Inflammatory macrophage treated with lipopolysaccharide for 1 hour (primary cell): ENCODE measurements at regions not wholly inside any gene's neighbourhood (a gene's known extent, or its start where the extent isn't known, plus 50 kb on each side); places are given as distances from the start of the nearest gene placed in this dataset.

Experiments
- DNase-seq, 2 donors: peaks; one replicate each; pipeline ENCODE4 v3.0.0-alpha.2; 2020 to 2022

- peak in 1 of 2 donors; percentile 29 for DNase-seq
Measured at GRCh38 chr2:129751409-129751808, 228.1 kb upstream of the RAB6C start.

DNA sequence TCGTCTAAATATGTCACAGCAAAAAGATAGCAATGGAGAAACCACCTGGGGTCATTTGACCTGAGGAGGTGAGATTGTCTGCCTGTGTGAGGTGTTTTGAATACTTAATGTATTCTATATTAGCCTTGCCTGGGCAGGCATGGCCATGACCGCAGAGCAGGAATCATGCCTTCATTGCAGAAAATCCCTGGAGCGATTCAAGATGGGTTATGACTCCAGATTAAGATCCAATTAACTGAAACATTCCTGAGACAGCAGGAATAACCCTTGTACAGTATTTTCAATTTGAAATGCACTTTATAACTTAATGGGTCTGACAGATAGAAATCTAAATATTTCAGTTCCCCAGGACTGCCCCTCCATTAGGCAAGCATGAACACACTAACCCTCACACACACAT is 227.3 kb upstream of the RAB6C start:
- no peak for DNase-seq

DNA sequence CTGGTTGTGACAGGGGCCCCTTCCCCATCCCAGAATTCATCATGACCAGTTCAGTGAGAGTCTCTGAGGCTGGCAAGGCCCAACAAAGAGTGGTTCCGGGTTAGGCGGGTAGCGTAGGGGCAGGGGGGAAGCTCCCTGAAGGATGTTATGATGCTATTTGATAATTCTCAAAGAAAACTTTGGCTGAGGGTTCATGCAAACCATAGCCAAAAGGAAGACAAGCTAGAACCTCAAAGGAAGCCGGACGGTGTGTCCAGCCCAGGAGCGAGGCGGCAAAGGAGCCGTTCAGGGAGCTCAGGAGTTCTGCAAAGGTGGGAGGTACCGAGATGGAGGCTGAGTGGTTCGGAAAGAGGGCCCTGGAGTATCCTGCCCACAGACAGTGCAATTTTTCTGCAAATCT is 226.8 kb upstream of the RAB6C start:
- no peak for DNase-seq

DNA sequence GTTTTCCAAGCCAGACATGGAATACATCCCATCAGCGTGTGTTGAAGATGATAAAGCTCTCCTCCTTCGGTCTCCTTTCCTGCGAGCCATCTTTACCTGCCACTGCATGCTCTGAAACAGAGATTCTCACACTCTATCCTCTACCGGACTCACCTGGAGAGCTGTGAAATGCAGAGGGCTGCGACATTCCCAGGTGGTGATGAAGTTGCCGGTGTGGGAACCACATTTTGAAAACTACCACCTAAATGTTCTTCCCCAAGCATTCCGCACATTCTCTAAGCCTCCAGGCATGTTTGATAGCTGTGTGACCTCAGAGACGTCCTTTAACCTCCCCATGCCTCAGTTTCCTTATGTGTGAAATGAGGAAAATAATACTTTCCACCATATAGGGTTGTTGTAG is 226.2 kb upstream of the RAB6C start:
- no peak for DNase-seq

- DNase-seq = no peak
Measured at GRCh38 chr2:129754421-129754820, 225.0 kb upstream of the RAB6C start.

DNA sequence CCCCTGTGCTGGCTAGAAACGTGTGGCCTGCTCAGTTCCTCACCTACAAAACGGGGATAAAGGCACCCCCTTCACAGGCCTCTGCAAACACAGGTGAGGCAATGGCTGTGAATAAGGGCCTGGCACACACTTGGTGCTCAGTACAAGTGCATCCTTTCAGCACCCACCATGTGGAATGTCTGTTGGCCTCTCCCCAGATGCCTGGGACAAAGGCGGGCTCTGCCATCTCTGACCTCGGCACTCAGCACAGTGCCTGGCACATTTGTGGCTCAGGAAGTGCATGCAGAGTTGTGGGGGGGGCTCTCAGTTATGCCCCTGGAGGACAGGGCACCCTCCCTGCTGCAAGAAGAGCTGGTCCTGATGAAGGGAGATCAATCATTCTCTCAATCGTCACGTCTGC is 224.6 kb upstream of the RAB6C start:
- no peak for DNase-seq

DNA sequence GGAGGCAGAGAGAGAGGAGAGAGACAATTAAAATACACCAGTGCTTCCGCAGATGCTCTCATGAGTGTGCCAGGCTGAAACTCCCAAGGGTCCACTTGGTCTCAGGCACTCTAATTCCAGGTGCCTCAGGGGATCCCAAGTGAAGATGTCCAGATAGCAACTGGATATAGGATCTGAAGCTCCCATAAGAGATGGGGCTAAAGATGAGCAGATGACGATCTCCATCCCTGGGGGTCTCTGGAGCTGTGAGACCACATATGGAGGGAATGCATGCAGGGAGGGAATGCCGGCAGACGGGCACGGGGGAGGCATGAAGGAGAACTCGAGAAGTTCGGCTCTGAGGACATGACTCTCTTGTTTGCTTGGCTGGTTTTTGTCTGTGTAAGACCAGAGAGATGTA is 223.7 kb upstream of the RAB6C start:
- DNase-seq = no peak

DNA sequence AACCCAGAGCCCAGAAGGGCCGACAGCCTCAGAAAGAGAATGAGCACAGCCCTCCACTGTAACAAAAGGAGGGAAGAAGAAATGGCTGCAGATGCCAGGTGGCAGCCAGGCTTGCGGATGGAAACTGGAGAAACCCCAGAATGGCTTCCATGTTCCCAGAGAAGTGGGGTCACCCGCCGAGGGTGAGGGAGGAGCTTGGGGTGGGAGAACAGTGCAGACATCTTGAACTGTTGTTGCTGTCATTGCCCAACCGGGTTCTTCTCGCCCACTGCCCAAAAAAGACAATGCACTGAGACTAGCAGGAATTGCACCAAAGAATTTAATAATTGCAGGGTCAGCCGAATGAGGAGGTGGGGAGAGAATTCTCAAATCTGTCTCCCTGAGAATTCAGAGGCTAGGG is 223.2 kb upstream of the RAB6C start:
- no peak for DNase-seq

DNA sequence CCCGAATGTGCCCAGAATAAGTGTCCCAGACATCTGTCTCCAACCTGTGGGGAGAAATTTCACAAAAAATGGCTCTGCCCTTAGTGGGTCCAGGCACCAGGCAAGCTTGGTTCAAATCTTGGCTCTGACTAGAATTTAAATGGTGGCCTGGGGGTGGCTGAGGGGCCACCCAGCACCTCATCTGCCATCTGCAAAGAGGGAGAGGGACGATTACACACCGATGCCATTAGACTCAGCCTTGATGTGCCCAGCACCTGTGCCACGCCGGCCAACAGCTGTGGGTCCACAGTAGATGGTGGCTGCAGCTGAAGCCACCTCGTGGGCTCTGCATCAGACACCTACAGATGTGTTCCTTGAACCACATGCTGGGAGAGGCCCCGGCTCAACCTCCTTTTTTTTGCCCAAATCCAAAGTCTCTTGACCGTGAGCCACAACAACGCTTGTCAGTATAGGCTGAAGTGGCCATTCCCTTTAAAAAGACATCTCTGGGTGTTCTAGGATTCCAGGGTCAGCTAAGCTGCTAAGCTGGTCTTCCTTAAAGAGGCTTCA is 222.0 kb upstream of the RAB6C start:
- DNase-seq = no peak

DNA sequence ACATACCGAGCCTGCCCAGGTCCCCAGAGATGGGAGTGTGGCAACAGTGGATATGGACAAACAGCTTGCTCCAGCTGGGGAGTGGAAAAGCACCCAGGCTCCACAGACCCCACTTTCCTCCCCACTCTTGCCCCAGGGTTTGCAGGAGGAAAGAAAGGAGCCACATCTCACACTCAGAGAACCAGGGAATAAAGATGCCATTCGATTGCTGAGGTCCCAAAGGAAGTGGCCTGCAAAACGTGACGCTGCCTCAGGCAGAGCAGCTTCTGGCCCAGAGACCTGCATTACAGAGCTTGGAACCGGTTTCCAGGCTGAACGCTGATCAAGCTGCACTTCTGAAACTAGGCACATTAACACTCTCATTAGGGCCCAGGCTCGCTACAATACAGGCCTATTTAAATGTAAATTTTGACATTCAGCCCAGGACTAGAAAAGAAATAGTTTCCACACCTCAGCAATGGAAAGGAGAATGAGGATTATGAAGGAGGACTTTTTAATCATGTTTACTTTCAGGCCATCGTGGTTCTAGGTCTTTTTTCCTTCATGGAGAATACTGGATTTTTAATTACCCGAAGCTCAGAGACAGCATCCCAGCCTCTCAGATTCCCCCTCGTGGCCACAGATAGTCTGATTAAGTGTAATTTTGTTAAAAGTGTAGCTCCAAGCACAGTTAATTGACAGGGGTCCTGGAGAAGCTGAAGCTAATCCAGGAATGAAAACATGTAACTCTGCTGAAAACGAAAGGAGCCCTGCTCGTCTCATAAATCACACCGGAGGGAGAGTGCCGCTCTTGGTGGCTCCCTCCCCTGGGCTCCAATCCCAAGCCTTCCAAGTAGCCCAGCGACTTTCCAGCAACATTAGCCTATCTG is 221.3 kb upstream of the RAB6C start:
- no peak for DNase-seq

DNA sequence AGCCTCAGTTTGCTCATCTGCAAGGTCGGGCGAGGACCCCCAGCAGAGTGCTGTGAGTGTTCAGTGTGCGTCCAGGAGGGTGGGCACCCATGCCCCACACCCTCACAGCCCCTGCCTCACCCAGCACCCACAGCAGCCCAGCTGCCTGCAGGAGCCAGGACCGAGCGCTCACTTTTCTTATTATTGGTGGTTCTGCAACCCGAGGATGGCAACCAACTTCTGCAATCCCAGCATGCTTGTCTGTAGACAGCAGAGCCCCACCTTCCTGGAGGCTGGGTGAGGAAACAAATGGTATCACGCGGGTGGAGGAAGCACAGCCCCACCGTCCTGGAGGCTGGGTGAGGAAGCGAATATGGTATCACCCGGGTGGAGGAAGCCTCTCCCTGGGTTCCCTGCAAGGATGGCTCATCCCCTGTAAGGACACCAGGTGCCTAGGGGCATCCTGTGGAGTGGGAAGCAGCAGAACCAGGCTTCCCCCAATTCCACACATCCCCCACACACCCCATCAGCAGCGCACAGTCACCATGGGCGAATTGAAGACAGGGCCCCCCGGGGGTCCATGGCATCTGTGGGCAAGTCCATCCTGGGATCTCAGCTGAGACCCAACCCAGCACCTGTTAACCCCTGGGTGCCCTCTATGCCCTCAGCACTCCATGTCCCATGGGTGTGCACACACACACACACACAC is 220.5 kb upstream of the RAB6C start:
- peak; percentile 75 to 84 for DNase-seq

DNA sequence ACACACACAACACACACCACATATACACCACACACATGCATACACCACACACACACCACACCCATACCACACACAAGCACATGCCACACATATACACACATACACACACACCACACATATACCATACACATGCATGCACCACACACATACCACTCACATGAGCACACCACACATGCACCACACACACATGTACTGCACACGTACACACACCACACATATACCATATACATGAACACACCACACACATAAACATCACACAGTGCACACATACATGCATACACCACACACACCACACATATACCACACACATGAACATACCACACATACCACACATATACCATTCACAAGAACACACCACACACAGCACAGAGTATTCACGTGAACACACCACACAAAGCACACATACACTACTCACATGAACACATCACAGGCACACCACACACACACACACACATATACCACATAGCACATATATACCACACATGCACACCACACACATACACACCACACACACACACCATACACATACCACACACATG is 219.9 kb upstream of the RAB6C start:
- no peak for DNase-seq

DNA sequence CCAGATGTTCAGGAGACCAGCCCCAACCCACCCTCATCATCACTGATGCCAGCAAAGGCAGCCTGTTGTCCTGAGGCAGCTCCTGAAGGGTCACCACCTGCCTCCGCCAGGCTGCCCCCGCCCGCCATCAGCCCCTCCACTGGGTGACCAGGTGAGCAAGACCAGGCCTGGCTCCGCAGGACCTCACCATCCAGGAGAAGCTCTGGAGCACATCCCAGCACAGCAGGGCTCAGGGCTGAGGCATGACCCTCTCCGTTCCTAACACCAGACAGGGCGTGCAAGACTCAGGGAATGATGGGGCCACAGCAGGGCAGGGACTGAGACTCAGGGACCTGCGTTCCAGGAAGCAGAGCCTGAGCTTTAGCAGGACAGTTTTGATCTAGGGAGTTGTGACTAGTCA is 218.8 kb upstream of the RAB6C start:
- DNase-seq = no peak

DNA sequence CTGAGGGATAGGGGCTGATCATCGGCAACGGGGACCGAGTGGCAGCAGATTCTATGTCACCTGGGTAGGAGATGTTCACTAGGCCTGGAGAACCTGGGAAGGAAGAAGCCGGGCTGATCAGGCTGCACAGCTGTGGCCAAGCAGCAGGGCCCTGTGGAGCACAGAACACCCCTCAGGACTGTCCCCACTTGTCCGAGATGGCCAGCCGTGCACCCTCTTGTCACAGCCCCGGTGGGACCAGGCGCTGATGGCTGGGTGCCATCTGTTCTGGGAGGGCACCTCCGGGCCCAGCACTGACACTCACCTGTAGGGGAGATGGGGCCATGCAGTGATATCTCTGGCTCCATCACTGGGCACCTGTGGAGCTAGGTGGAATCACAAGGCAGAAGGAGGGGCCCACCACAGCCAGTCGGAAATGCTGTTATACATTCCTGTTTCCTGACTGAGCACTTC is 217.9 kb upstream of the RAB6C start:
- no peak for DNase-seq

- DNase-seq = no peak
Measured at GRCh38 chr2:129762386-129763189, 216.9 kb upstream of the RAB6C start.

DNA sequence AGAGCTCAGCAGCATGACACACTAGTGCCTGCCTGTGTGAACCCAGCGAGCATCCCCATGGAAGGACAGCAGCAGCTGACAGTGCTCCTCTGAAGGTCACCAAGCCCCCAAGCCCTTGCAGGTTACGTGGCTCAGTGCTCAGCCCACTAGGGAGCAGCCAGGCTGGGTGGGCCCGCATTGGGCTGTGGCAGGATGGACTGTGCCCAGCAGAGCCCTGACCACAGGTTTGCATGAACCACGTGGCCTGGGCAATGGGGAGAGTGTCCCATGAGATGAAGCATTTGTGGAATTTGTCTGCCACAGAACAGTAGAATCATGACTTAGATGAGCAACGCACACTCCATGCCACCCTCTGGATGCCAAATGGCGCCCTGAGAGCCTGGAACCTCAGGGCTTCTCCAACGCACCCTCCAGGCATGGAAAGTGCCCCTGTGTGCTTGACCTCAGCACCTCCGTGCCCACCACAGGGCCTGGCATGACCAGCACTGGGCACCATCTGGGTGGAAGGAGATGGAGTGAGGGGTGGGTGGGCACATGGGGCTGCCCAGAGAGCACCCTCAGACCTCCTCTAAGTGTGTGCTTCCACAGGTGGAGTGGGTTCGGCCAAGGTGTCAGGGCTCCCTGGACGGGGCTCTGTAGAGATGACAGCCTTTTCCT is 216.1 kb upstream of the RAB6C start:
- no peak for DNase-seq

DNA sequence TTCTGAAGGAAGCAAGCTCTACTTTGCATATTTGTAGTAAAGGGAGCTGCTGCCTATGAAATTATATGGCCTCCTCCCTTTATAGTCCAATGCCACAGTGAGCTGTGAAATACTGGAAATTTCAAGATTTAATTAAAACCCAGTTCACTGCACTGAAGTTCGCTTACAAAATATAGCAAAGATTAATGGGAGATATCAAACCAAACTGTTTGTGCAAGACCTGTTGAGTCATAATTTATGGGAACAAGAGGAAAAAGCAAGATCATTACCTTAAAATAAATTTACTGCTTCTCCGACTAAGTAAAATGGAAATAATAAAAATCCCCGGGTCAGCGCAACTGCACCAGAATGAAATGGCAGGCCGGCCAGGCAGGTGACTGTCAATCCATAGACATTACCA is 215.5 kb upstream of the RAB6C start:
- peak; percentile 51 to 56 for DNase-seq

DNA sequence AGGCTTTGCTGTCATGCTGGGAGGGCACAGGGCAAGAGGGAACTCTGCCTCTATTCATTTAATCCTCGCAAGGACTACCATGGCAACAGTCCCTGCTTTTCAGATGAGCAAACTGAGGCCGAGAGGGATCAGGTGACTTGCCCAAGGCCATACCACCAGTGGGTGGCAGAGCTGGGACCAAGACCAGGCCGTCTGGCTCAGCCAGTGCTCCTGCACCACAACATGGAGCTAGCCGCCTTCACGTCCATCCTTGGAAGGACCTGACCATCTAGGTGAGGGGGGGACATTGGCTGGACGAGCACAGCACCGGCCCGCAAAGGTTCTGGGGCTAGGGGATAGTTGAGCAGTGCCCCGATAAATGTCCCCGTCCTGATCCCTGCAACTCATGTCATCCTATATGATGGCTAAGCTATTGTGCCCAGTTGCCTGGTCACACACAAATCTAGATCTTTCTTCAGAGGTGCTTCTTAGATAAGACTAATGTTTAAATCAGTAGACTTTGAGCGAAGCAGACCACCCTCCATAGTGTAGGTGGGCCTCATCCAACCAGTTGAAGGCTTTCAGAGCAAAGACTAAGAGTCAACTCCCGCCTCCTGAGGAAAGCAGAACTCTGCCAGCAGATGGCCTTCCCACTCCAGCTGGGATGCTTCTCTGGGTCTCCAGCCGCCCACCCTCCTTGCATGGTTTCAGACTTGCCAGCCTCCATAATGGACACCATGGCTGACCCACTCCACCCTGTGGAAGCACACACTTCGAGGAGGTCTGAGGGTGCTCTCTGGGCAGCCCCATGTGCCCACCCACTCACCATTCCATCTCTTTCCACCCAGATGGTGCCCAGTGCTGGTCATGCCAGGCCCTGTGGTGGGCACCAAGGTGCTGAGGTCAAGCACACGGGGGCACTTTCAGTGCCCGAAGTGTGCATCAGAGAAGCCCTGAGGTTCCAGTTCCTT is 214.8 kb upstream of the RAB6C start:
- DNase-seq = no peak

DNA sequence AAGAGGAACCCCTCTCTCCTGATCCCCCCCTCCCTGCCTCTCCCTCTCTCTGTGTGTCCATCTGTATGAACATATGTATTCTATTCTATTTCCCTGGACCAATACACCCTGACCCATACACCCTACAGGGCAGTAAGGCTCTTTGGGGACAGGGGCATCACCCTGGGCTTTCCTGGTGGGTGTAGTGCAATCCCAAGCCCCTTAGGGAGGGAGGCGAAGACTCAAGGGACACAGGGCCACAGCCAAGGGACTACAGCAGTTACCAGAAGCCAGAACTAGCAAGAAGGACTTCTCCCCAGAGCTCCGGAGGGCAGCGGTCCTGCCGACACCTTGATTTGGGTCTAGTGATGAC is 214.2 kb upstream of the RAB6C start:
- no peak for DNase-seq

GRCh38 chr2:129765678-129766351 is 213.7 kb upstream of the RAB6C start:
- no peak for DNase-seq
